ENCODE measurements at regions not wholly inside any gene's neighbourhood (a gene's known extent, or its start where the extent isn't known, plus 50 kb on each side); places are given as distances from the start of the nearest gene placed in this dataset.

DNA sequence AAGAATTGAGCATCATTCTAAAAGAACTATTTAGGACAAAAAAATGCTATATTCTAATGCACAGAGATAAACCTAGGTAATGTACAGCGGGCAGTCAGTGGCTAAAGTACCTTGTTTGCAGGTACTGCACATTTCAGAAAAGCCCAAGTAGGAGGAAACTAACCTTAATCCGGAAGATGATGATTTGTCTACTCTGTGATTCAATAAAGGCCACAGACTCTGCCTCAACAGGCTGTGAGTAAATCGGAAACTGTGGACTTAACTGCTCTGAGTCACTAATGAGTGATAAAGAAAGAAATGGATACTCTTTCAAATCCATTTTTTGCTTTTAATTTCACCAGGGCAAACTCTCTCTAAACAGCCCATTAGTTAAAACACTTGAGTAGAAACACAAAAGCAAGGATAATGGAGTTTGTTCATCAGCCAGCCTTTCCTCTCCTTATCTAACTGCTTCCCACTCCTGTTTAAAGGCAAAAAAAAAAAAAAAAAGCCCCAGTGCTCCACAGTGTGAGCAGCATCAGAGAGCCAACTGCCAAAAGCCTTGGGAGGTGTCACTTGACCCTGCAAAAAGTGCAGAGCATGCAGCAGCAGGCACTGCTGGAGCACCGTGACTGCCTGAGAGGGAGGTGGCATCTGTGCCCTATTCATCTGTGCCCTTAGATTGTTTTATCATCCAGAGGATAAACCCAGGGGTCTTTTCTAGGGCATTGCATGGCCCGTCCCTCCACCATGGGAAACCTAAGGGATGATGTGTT lies 187.7 kb downstream of the SATB1 start:
- Histone ChIP-seq H3K36me3 (ENCODE audit: control insufficient read depth, insufficient read depth, low read length) (no peaks in the 10 kb centered on the region), H3K27ac (ENCODE audit: low read depth, low read length) (no peak overlapping the region), H3K9ac (ENCODE audit: low read depth, low read length) (no peak overlapping the region), H3K4me1 (ENCODE audit: control insufficient read depth, insufficient read depth, low read length) (peaks cover 55% of the 10 kb centered on the region), H3K4me3 (ENCODE audit: low read depth, low read length) (no peak overlapping the region), H3K27me3 (ENCODE audit: control insufficient read depth, insufficient read depth, low read length) (0 out of 2 replicates have a peak, but pooled peaks cover 3% of the 10 kb centered on the region), H3K9me3 (ENCODE audit: control insufficient read depth, insufficient read depth, low read length) (no peaks in the 10 kb centered on the region)

DNA sequence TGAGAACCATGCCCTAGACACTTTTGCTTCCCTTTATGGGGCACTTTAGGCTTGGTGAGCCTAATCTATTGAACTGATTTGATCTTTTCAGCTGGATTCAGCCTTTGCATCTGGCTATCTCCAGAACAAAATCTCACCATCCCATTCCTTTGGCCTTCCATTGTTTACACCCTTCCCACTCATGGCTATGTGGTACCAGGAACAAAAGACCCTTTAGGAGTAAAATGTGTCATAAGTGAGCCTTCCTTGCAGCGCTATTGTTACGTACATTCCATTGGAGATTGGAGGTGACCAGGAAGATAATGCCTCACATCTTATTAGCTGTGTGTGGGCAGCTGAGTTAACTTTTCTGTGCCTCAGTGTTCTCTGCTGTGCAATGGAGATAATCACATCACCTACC lies 188.4 kb downstream of the SATB1 start:
- Histone ChIP-seq H3K9me3 (ENCODE audit: control insufficient read depth, insufficient read depth, low read length) (no peaks in the 10 kb centered on the region), H3K4me3 (ENCODE audit: low read depth, low read length) (no peak overlapping the region), H3K36me3 (ENCODE audit: control insufficient read depth, insufficient read depth, low read length) (no peaks in the 10 kb centered on the region), H3K4me1 (ENCODE audit: control insufficient read depth, insufficient read depth, low read length) (peaks cover 55% of the 10 kb centered on the region), H3K27me3 (ENCODE audit: control insufficient read depth, insufficient read depth, low read length) (0 out of 2 replicates have a peak, but pooled peaks cover 3% of the 10 kb centered on the region), H3K9ac (ENCODE audit: low read depth, low read length) (no peak overlapping the region), H3K27ac (ENCODE audit: low read depth, low read length) (peak overlapping the region; percentile 65)

GRCh38 chr3:18234717-18235335 lies 190.3 kb downstream of the SATB1 start:
- H3K9me3 ChIP-seq (ENCODE audit: control insufficient read depth, insufficient read depth, low read length): no peaks in the 10 kb centered on the region
- H3K36me3 ChIP-seq (ENCODE audit: control insufficient read depth, insufficient read depth, low read length): no peaks in the 10 kb centered on the region
- no peak overlapping the region for H3K9ac ChIP-seq (ENCODE audit: low read depth, low read length)
- H3K27ac ChIP-seq (ENCODE audit: low read depth, low read length): peak overlapping the region; percentile 15
- no peak overlapping the region for H3K4me3 ChIP-seq (ENCODE audit: low read depth, low read length)
- H3K27me3 ChIP-seq (ENCODE audit: control insufficient read depth, insufficient read depth, low read length): 0 out of 2 replicates have a peak, but pooled peaks cover 3% of the 10 kb centered on the region
- peaks cover 50% of the 10 kb centered on the region for H3K4me1 ChIP-seq (ENCODE audit: control insufficient read depth, insufficient read depth, low read length)

DNA sequence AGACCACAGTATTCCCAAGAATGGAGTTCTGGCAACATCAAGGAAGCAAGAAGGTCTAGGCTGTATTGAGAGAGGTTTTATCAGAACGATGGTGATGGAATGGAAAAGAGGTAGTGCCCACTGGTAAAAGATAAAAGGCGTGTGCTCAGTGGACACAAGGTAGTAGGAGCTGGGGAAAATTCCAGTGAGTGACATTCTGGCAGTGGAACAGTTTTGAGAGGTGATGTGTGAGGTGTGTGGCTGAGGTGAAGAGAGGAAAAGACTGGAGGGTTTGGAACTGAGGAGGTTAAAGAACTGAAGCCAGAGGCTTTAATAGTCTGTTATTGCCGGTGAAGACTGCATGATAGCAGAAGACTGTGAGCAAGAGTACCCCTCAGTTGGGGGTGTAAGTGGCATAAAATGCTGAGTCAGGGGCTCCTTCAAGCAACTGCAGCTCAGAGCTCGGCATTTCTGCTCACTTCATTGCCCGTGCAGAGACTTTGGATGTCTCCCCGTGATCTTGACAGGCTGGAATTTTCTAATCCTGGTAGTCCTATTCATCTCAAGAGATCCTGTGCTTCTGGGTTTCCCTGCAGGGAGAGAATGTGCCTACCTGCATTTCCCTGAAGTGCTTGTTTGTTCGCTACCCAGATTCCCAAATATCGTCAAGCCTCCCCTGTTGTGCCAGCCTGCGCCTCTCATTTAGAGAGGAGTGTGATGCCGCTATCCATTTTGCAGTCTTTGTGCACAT lies 191.0 kb downstream of the SATB1 start:
- Histone ChIP-seq H3K36me3 (ENCODE audit: control insufficient read depth, insufficient read depth, low read length) (no peaks in the 10 kb centered on the region), H3K9ac (ENCODE audit: low read depth, low read length) (no peak overlapping the region), H3K27ac (ENCODE audit: low read depth, low read length) (peak overlapping the region; percentile 15), H3K4me1 (ENCODE audit: control insufficient read depth, insufficient read depth, low read length) (peaks cover 46% of the 10 kb centered on the region), H3K9me3 (ENCODE audit: control insufficient read depth, insufficient read depth, low read length) (no peaks in the 10 kb centered on the region), H3K4me3 (ENCODE audit: low read depth, low read length) (no peak overlapping the region), H3K27me3 (ENCODE audit: control insufficient read depth, insufficient read depth, low read length) (0 out of 2 replicates have a peak, but pooled peaks cover 3% of the 10 kb centered on the region)

- H3K9me3 ChIP-seq (ENCODE audit: control insufficient read depth, insufficient read depth, low read length): no peaks in the 10 kb centered on the region
- no peaks in the 10 kb centered on the region for H3K36me3 ChIP-seq (ENCODE audit: control insufficient read depth, insufficient read depth, low read length)
- no peak overlapping the region for H3K27ac ChIP-seq (ENCODE audit: low read depth, low read length)
- H3K27me3 ChIP-seq (ENCODE audit: control insufficient read depth, insufficient read depth, low read length): 0 out of 2 replicates have a peak, but pooled peaks cover 3% of the 10 kb centered on the region
- peaks cover 38% of the 10 kb centered on the region for H3K4me1 ChIP-seq (ENCODE audit: control insufficient read depth, insufficient read depth, low read length)
- no peak overlapping the region for H3K4me3 ChIP-seq (ENCODE audit: low read depth, low read length)
- no peak overlapping the region for H3K9ac ChIP-seq (ENCODE audit: low read depth, low read length)
Observed at GRCh38 chr3:18232317-18232716, 192.8 kb downstream of the SATB1 start.

- H3K27ac ChIP-seq (ENCODE audit: low read depth, low read length): no peak overlapping the region
- H3K4me3 ChIP-seq (ENCODE audit: low read depth, low read length): no peak overlapping the region
- peaks cover 6% of the 10 kb centered on the region; the same call in 1 of the 2 replicates for H3K4me1 ChIP-seq (ENCODE audit: control insufficient read depth, insufficient read depth, low read length)
- no peaks in the 10 kb centered on the region for H3K9me3 ChIP-seq (ENCODE audit: control insufficient read depth, insufficient read depth, low read length)
- no peaks in the 10 kb centered on the region for H3K36me3 ChIP-seq (ENCODE audit: control insufficient read depth, insufficient read depth, low read length)
- no peaks in the 10 kb centered on the region for H3K27me3 ChIP-seq (ENCODE audit: control insufficient read depth, insufficient read depth, low read length)
- H3K9ac ChIP-seq (ENCODE audit: low read depth, low read length): no peak overlapping the region
Observed at GRCh38 chr3:18228060-18228459, 197.1 kb downstream of the SATB1 start.

- Histone ChIP-seq H3K4me3 (ENCODE audit: low read depth, low read length) (no peak overlapping the region), H3K27me3 (ENCODE audit: control insufficient read depth, insufficient read depth, low read length) (no peaks in the 10 kb centered on the region), H3K27ac (ENCODE audit: low read depth, low read length) (no peak overlapping the region), H3K4me1 (ENCODE audit: control insufficient read depth, insufficient read depth, low read length) (peaks cover 6% of the 10 kb centered on the region; the same call in 1 of the 2 replicates), H3K9me3 (ENCODE audit: control insufficient read depth, insufficient read depth, low read length) (no peaks in the 10 kb centered on the region), H3K36me3 (ENCODE audit: control insufficient read depth, insufficient read depth, low read length) (no peaks in the 10 kb centered on the region), H3K9ac (ENCODE audit: low read depth, low read length) (no peak overlapping the region)
Observed at GRCh38 chr3:18225709-18226108, 199.4 kb downstream of the SATB1 start.

GRCh38 chr3:18224426-18224825 lies 200.7 kb downstream of the SATB1 start:
- H3K36me3 ChIP-seq (ENCODE audit: control insufficient read depth, insufficient read depth, low read length): no peaks in the 10 kb centered on the region
- no peaks in the 10 kb centered on the region for H3K27me3 ChIP-seq (ENCODE audit: control insufficient read depth, insufficient read depth, low read length)
- no peaks in the 10 kb centered on the region for H3K9me3 ChIP-seq (ENCODE audit: control insufficient read depth, insufficient read depth, low read length)
- no peak overlapping the region for H3K27ac ChIP-seq (ENCODE audit: low read depth, low read length)
- H3K9ac ChIP-seq (ENCODE audit: low read depth, low read length): no peak overlapping the region
- H3K4me1 ChIP-seq (ENCODE audit: control insufficient read depth, insufficient read depth, low read length): peaks cover 6% of the 10 kb centered on the region; the same call in 1 of the 2 replicates
- H3K4me3 ChIP-seq (ENCODE audit: low read depth, low read length): no peak overlapping the region

DNA sequence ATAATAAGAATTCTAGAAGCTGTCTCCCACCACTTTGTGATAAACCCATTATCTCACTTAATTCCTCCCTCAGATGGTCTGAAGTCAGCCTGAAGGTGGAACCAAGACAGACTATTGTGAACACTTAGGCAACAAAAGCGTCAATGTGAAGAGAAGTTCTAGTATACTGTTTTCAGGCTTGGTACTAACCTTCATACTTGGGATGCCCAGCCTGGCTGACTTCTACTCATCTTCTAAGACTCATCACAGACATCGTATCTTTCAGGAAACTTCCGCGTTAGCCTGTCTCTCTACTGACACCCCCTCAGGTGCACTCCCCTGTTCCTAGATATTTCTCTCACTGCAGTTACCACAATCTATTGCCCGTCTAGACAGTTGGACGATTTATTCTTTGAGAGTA lies 201.2 kb downstream of the SATB1 start:
- H3K4me3 ChIP-seq (ENCODE audit: low read depth, low read length): no peak overlapping the region
- peaks cover 6% of the 10 kb centered on the region; the same call in 1 of the 2 replicates for H3K4me1 ChIP-seq (ENCODE audit: control insufficient read depth, insufficient read depth, low read length)
- H3K9me3 ChIP-seq (ENCODE audit: control insufficient read depth, insufficient read depth, low read length): no peaks in the 10 kb centered on the region
- no peaks in the 10 kb centered on the region for H3K36me3 ChIP-seq (ENCODE audit: control insufficient read depth, insufficient read depth, low read length)
- H3K27ac ChIP-seq (ENCODE audit: low read depth, low read length): no peak overlapping the region
- no peak overlapping the region for H3K9ac ChIP-seq (ENCODE audit: low read depth, low read length)
- no peaks in the 10 kb centered on the region for H3K27me3 ChIP-seq (ENCODE audit: control insufficient read depth, insufficient read depth, low read length)

GRCh38 chr3:18223571-18223970 lies 201.6 kb downstream of the SATB1 start:
- no peaks in the 10 kb centered on the region for H3K36me3 ChIP-seq (ENCODE audit: control insufficient read depth, insufficient read depth, low read length)
- no peak overlapping the region for H3K9ac ChIP-seq (ENCODE audit: low read depth, low read length)
- H3K4me1 ChIP-seq (ENCODE audit: control insufficient read depth, insufficient read depth, low read length): peaks cover 6% of the 10 kb centered on the region; the same call in 1 of the 2 replicates
- no peaks in the 10 kb centered on the region for H3K9me3 ChIP-seq (ENCODE audit: control insufficient read depth, insufficient read depth, low read length)
- no peak overlapping the region for H3K27ac ChIP-seq (ENCODE audit: low read depth, low read length)
- no peaks in the 10 kb centered on the region for H3K27me3 ChIP-seq (ENCODE audit: control insufficient read depth, insufficient read depth, low read length)
- H3K4me3 ChIP-seq (ENCODE audit: low read depth, low read length): no peak overlapping the region

GRCh38 chr3:18222686-18223085 lies 202.5 kb downstream of the SATB1 start:
- no peaks in the 10 kb centered on the region for H3K27me3 ChIP-seq (ENCODE audit: control insufficient read depth, insufficient read depth, low read length)
- H3K27ac ChIP-seq (ENCODE audit: low read depth, low read length): no peak overlapping the region
- H3K36me3 ChIP-seq (ENCODE audit: control insufficient read depth, insufficient read depth, low read length): no peaks in the 10 kb centered on the region
- no peak overlapping the region for H3K4me3 ChIP-seq (ENCODE audit: low read depth, low read length)
- H3K4me1 ChIP-seq (ENCODE audit: control insufficient read depth, insufficient read depth, low read length): peaks cover 6% of the 10 kb centered on the region; the same call in 1 of the 2 replicates
- no peaks in the 10 kb centered on the region for H3K9me3 ChIP-seq (ENCODE audit: control insufficient read depth, insufficient read depth, low read length)
- H3K9ac ChIP-seq (ENCODE audit: low read depth, low read length): no peak overlapping the region

Data from HUES48 (cell line).